SK-N-SH treated with all-trans-retinoic acid at 6 μM for 48 hours (cell line): ENCODE measurements at regions not wholly inside any gene's neighbourhood (a gene's known extent, or its start where the extent isn't known, plus 50 kb on each side); places are given as distances from the start of the nearest gene placed in this dataset.

Experiments
- GLIS3 ChIP-seq: fragments of 250-450 bp; sonication (Bioruptor Pico); IDR thresholded peaks from 2 replicates; pipeline ENCODE4 v1.5.0; 2020; ENCODE audit warnings: mild to moderate bottlenecking, moderate library complexity
- ISL1 ChIP-seq: fragments of 250-450 bp; sonication (Bioruptor Pico); IDR thresholded peaks from 2 replicates; pipeline ENCODE4 v2.1.2; 2022; ENCODE audit warnings: mild to moderate bottlenecking, moderate library complexity
- SNAI2 ChIP-seq: fragments of 250-450 bp; sonication (Bioruptor Pico); IDR thresholded peaks from 2 replicates; pipeline ENCODE4 v1.5.0; 2020; ENCODE audit warnings: mild to moderate bottlenecking, moderate library complexity
- ZFP3 ChIP-seq: fragments of 250-450 bp; sonication (Bioruptor Pico); IDR thresholded peaks from 2 replicates; pipeline ENCODE4 v1.5.0; 2020; ENCODE audit warnings: mild to moderate bottlenecking, moderate library complexity
- ZNF8 ChIP-seq: fragments of 450-650 bp; formaldehyde crosslinking; IDR thresholded peaks from 2 replicates; pipeline ENCODE4 v1.5.0; 2020; ENCODE audit warnings: mild to moderate bottlenecking, moderate library complexity
- TF ChIP-seq, protein P1 (sequence below): fragments of 250-450 bp; sonication (Bioruptor Pico); IDR thresholded peaks from 2 replicates; pipeline ENCODE4 v1.8.0; 2020; ENCODE audit warnings: mild to moderate bottlenecking, moderate library complexity, borderline replicate concordance
- TF ChIP-seq, protein P2 (sequence below): fragments of 250-450 bp; sonication (Bioruptor Pico); IDR thresholded peaks from 2 replicates; pipeline ENCODE4 v1.5.1; 2020; ENCODE audit warnings: low read depth, mild to moderate bottlenecking, moderate library complexity

DNA sequence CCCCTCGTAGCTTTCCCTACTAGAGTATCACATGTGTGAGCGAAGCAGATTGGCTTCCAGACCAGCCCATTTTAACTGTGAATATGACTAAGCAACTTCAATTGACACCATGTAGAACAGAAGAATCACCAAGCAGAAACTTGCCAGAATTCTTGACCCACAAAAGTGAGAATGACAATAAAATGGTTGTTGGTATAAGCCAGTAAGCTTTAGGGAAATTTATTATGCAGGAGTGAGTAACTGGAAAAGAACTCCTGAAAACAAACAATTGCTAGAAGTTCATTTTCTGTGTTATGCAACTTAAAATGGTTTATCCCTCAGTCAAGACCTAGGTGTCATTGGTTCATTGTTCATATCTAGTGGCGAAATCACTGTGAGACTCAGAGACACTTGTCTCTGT is 303.1 kb downstream of the DMRT2 start:
- TF ChIP-seq SNAI2 (CRISPR knock-in tag) (no peak), ZFP3 (CRISPR knock-in tag) (no peak), GLIS3 (CRISPR knock-in tag) (no peak), ZNF8 (CRISPR knock-in tag) (no peak), ISL1 (no peak)
- TF ChIP-seq, protein P1, sequence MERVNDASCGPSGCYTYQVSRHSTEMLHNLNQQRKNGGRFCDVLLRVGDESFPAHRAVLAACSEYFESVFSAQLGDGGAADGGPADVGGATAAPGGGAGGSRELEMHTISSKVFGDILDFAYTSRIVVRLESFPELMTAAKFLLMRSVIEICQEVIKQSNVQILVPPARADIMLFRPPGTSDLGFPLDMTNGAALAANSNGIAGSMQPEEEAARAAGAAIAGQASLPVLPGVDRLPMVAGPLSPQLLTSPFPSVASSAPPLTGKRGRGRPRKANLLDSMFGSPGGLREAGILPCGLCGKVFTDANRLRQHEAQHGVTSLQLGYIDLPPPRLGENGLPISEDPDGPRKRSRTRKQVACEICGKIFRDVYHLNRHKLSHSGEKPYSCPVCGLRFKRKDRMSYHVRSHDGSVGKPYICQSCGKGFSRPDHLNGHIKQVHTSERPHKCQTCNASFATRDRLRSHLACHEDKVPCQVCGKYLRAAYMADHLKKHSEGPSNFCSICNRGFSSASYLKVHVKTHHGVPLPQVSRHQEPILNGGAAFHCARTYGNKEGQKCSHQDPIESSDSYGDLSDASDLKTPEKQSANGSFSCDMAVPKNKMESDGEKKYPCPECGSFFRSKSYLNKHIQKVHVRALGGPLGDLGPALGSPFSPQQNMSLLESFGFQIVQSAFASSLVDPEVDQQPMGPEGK (CRISPR knock-in tag), result no peak
- TF ChIP-seq, protein P2, sequence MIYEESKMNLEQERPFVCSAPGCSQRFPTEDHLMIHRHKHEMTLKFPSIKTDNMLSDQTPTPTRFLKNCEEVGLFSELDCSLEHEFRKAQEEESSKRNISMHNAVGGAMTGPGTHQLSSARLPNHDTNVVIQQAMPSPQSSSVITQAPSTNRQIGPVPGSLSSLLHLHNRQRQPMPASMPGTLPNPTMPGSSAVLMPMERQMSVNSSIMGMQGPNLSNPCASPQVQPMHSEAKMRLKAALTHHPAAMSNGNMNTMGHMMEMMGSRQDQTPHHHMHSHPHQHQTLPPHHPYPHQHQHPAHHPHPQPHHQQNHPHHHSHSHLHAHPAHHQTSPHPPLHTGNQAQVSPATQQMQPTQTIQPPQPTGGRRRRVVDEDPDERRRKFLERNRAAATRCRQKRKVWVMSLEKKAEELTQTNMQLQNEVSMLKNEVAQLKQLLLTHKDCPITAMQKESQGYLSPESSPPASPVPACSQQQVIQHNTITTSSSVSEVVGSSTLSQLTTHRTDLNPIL (CRISPR knock-in tag), result no peak
